ENCODE measurements at regions not wholly inside any gene's neighbourhood (a gene's known extent, or its start where the extent isn't known, plus 50 kb on each side); places are given as distances from the start of the nearest gene placed in this dataset.

DNA sequence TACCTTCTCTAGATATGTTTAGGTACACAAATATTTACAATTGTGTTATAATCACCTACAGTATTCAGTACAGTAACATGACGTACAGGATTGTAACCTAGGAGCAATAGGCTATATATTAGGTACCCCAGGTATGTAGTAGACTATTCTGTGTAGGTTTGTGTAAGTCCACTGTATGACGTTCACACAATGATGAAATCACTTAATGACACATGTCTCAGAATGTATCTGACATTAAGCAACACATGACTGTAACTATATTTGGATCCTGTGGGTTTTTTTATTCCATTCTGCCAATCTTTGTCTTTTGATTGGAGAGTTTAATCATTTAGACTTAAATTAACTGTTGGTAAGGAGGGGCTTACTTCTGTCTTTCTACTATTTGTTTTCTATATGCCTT, 52.1 kb downstream of the STYXL2 start:
- no peak for DNase-seq

- no peak for DNase-seq
Observed at GRCh38 chr1:167146903-167147539, 53.1 kb downstream of the STYXL2 start.

DNA sequence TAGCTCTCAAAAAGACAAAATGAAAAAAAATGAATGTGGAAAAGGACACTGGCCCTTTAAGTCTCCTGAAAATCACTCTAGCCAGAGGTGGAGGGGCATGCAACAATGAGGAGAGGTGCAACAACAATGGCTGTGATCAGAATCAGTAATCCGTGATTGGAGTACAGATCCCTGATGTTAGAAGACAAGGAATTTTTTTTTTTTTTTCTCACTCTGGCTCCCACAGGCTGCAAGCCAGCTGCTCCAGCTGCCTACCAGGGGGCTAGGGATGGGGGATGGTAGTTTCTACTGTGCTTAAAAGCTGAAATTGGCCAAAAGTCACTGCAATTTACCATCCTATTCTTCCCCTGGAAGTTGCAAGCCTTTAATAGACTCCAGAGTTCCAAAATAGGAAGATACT, 54.5 kb downstream of the STYXL2 start:
- DNase-seq, result no peak

DNA sequence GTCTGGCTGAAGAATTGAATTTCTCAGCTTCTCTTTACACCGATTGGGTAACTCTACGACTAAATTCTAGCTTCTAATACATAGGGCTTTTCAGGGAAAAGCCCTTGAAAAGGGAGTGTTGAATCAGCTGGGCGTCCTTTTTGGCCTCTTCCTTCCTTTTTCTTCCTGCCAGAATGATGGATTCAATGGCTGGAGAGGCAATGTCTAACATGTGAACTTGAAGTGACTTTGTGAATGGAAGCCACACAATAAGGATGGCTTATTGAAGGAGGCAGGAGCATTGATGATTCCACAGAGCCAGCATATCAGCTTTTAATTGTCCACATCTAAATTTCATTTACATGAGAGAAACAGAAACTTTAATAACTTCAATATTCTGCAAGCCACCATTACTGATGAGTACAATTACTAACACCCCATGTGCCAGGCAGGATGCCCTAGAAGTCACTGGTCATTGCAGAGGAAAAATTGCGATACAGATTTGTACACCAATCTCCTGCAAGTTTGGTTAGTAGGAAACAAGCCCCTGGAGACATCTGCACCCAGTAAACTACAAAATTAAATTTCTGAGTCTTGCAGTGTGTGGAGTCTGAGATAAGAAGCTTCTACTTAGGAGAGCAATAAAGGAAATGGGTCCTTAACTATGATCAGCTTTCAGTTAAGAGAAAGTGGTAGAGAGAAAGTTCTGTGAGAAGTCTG, 56.1 kb downstream of the STYXL2 start:
- no peak for DNase-seq

DNA sequence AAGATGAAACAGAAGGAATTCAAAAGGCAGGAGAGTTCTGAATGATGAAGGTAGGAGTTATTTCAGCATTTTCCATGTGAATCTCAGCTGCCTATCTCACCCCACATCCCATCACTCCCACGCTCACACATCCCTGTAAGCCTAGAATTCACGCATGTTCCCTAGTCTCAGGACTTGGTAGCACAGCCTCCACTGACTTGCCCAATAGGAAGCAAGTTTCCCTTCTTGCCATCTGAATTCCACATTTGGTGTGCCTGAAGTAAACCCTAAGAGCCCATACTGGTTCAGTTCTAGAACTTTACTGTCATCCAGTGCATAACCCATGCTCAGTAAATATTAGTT, 56.6 kb downstream of the STYXL2 start:
- DNase-seq, result no peak

GRCh38 chr1:167152192-167152876, 58.5 kb downstream of the STYXL2 start:
- peak; percentile 4 for DNase-seq

DNA sequence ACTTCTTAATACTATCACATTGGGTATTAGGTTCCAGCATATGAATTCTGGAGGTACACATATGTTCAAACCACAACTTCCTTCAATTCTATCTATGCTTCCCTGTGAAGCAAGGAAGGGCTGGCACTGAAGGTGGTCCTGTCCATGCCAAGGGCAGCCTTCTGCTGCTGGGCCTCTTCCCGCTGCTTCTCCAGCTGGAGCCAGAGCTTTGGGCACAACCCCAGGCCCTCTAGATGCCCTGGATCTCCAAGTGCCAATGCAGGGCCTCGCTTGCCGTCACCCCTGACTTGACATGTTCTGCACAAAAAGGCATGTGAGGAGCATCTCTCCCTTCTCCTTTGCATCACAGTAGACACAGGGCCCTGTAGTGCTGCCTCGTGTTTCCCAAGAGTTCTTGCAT, 62.6 kb downstream of the STYXL2 start:
- no peak for DNase-seq

DNA sequence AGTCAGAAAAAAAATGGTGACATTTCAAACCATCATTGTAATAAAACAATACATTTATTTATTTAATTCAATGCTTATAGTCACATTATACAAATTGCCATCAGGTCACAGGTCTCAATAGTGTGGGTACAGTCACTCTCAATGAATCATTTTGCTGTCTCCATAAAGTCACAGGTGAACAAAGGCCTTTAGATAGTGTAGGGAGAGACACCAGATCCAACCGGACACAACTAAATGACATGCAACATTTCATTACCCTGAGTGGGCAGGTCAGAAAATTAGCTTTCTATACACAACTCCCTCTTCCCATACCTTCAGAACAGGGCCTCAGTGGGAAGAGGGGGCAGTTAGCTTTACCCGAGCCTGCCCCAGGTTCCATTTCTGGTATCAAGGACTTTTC, 63.2 kb downstream of the STYXL2 start:
- no peak for DNase-seq

- DNase-seq, result no peak
Observed at GRCh38 chr1:167158111-167158812, 62.4 kb upstream of the POU2F1 start.

DNA sequence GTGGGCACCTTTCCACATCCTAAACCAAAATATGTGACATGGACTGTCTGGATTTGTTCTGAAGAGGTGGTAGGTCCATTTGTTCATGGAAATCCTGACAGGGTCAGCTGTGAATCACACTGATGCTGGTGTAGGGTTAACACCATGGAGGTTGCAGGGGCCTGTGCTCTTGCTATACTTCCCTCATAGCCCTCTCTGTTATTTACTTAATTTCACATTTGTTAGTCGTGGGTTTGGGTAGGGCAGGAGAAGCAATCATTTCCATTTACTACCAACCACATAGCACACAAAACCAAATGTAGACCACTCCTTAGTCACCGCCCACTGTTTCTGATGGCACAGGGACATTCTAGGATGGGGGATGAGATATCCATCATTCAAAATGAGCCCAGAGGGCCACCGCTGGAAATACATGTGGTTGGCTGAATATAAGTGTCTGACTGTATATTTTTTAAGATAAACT, 61.8 kb upstream of the POU2F1 start:
- no peak for DNase-seq

DNA sequence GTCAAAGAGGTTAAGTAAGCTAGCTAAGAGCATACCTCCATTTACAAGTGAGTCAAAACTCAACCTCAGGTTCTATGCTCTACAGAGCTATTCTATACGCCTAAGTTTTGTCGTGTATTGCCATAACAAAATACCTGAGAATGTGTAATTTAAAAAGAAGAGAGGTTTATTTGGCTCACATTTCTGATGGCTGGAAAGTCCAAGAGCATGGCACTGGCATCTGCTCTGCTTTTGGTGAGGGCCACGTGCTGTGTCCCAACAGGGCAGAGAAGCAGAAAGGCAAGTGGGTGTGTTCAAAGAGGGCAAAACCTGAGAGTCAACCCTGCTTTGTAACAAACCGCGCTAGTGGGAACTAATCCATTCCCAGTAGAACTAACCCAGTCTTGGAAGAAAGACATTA, 60.9 kb upstream of the POU2F1 start:
- no peak for DNase-seq

GRCh38 chr1:167161242-167161641, 59.4 kb upstream of the POU2F1 start:
- DNase-seq, result no peak

- DNase-seq, result no peak
Observed at GRCh38 chr1:167161762-167162161, 58.9 kb upstream of the POU2F1 start.

GRCh38 chr1:167165219-167165618, 55.5 kb upstream of the POU2F1 start:
- DNase-seq, result no peak

GRCh38 chr1:167165948-167166689, 54.6 kb upstream of the POU2F1 start:
- DNase-seq, result no peak

DNA sequence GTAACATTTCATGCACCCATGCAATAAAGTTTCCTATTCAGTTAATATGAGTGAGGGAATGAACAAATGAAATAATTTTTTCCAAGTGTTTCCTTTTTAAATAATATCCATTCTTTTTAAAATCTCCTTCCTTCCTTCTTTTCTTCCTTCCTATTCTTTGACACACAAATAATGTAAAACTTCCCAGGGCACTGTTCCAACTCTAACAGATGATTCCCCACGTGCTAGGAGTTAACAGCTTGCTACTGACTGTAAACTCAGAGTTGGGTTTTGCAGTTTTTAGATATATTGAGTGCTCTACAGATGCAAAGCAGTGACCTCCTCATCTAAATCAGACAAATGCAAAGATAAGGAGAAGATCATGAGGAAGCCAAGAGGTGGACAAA, 54.0 kb upstream of the POU2F1 start:
- DNase-seq, result no peak

DNA sequence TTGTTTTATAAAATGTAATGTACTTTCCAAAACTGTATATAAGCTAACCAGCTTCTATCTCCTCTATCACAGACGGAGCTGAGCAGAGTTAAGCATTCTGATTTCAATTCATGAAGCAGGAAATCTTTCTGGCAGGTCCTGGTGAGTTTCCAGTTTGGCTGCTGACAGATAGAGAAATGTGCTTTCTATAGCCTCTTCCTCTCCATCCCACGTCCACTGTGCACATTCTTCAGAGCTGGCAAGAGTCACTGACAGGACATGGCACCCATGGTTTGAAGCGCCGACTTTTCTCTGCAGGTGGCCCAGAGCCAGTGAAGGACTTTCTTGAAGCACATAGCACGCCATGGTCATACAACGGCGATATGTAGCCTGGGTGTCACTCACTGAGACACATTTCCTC, 52.3 kb upstream of the POU2F1 start:
- DNase-seq, result no peak

DNA sequence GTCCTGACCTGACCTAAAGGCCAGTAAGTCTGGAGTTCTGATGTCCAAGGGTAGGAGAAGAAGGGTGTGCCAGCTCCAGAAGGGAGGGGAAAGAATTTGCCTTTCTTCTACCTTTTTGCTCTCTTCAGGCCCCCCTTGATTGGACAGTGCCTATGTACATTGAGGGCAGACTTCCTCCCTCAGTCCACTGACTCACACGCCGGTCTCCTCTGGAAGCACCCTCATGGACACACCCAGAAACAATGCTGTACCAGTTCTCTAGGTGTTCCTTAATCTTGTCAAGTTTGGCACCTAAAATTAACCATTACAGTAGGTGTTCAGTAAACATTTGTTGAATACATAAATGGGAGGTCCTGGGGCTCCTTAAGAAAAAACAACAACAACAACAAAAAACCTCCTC, 51.0 kb upstream of the POU2F1 start:
- DNase-seq, result no peak
